ENCODE measurements at regions not wholly inside any gene's neighbourhood (a gene's known extent, or its start where the extent isn't known, plus 50 kb on each side); places are given as distances from the start of the nearest gene placed in this dataset.

- POLR2A ChIA-PET (ENCODE audit: unreplicated experiment) = no interaction called here
- dilution Hi-C loops (cut with HindIII; ENCODE audit: low sequenced_read_pairs, unreplicated experiment) = no loop called here
Measured at GRCh38 chr14:36408388-36408787, 88.0 kb upstream of the MBIP start.

More at GRCh38 chr14:36408388-36408787, 88.0 kb upstream of the MBIP start:
- ATAC-seq (ENCODE audit: low read depth) = no peak
- TF ChIP-seq RAD21 (IDR thresholded peaks at IDR 0.05; ENCODE audit: low read length) = no peak
- TF ChIP-seq MAFK (IDR thresholded peaks at IDR 0.05; ENCODE audit: low read depth, low read length) = no peak
- TF ChIP-seq, protein P1, sequence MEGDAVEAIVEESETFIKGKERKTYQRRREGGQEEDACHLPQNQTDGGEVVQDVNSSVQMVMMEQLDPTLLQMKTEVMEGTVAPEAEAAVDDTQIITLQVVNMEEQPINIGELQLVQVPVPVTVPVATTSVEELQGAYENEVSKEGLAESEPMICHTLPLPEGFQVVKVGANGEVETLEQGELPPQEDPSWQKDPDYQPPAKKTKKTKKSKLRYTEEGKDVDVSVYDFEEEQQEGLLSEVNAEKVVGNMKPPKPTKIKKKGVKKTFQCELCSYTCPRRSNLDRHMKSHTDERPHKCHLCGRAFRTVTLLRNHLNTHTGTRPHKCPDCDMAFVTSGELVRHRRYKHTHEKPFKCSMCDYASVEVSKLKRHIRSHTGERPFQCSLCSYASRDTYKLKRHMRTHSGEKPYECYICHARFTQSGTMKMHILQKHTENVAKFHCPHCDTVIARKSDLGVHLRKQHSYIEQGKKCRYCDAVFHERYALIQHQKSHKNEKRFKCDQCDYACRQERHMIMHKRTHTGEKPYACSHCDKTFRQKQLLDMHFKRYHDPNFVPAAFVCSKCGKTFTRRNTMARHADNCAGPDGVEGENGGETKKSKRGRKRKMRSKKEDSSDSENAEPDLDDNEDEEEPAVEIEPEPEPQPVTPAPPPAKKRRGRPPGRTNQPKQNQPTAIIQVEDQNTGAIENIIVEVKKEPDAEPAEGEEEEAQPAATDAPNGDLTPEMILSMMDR (conservative IDR thresholded peaks at IDR 0.05; ENCODE audit: low read depth, low read length) = no peak
- Histone ChIP-seq H4K91ac (ENCODE audit: insufficient read depth, low read depth, low read length) (no peak overlapping the region), H4K20me1 (ENCODE audit: insufficient read depth, low read length) (no peaks in the 10 kb centered on the region), H3K4me3 (ENCODE audit: insufficient read depth, low read depth, low read length) (no peak overlapping the region), H3K36me3 (ENCODE audit: control insufficient read depth, insufficient read depth, low read length) (no peaks in the 10 kb centered on the region), H3K9ac (ENCODE audit: low read depth, low read length) (no peak overlapping the region), H2AK5ac (ENCODE audit: low read depth, low read length) (no peak overlapping the region), H3K27me3 (ENCODE audit: control insufficient read depth, insufficient read depth, low read length) (no peaks in the 10 kb centered on the region), H2AK9ac (replicated peaks; ENCODE audit: low read depth, low read length, poor library complexity) (no peak overlapping the region), H2BK20ac (ENCODE audit: low read depth, low read length) (no peak overlapping the region), H3K4ac (ENCODE audit: low read depth, low read length) (no peak overlapping the region), H2BK120ac (ENCODE audit: low read depth, low read length) (no peak overlapping the region), H3K4me2 (ENCODE audit: low read depth, low read length) (no peak overlapping the region), H4K5ac (ENCODE audit: low read depth, low read length) (no peak overlapping the region), H2AFZ (replicated peaks; ENCODE audit: low read length, poor library complexity) (no peak overlapping the region), H2BK15ac (ENCODE audit: low read depth, low read length) (no peak overlapping the region), H3K79me1 (ENCODE audit: low read depth in 1 of 2, low read length in 2 of 2) (no peaks in the 10 kb centered on the region), H3K23ac (ENCODE audit: low read depth, low read length) (no peak overlapping the region), H3K9me3 (ENCODE audit: control insufficient read depth, insufficient read depth, low read length) (no peaks in the 10 kb centered on the region), H3K14ac (replicated peaks; ENCODE audit: low read depth, low read length) (no peak overlapping the region), H4K8ac (ENCODE audit: low read depth in 2 of 2, low read length in 2 of 2) (no peak overlapping the region), H3K56ac (ENCODE audit: extremely low read depth, insufficient read depth, low read length) (no peak overlapping the region), H3K27ac (ENCODE audit: insufficient read depth, low read length) (no peak overlapping the region), H3K18ac (ENCODE audit: low read depth, low read length) (no peak overlapping the region), H2BK5ac (ENCODE audit: low read depth, low read length, poor library complexity, severe bottlenecking) (no peak overlapping the region), H3K4me1 (ENCODE audit: control insufficient read depth, insufficient read depth, low read length) (no peaks in the 10 kb centered on the region), H3K9me1 (ENCODE audit: insufficient read depth, low read length) (no peaks in the 10 kb centered on the region)
- BruUV-seq (replicated peaks) = no TSS peak
- no peak for DNase-seq
- no CpG with 5 or more reads among the region's 3 CpGs for WGBS, 2 experiments (ENCODE audit: extremely low coverage in 2 of 2, insufficient read length in 1 of 2)
- in situ Hi-C loops (cut with MboI; ENCODE audit: low sequenced_read_pairs) = no loop called here
- intact Hi-C loops (cut with micrococcal nuclease) = no loop called here
- CTCF ChIA-PET = no interaction called here
